ENCODE measurements at regions not wholly inside any gene's neighbourhood (a gene's known extent, or its start where the extent isn't known, plus 50 kb on each side); places are given as distances from the start of the nearest gene placed in this dataset.

DNA sequence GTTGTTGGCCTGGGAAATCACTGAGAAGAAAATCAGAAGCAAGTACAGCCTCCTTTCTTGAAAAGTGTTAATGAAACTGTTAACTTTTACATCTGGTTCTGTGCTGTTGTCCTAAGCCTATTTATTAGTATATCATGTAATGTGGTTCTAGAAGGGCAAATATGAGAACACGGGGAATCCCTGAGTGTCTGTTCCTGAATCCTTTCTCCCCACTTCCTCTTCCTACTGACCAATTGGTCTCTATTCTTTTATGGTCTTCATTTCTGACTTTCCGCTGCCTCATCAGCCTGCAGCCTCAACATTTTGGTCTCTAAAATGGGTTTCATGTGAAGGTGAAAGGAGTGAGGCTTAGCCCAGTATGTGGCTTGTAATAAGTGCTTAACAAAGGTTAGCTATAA lies 159.9 kb upstream of the MAMLD1 start:
- TF ChIP-seq, protein P1, sequence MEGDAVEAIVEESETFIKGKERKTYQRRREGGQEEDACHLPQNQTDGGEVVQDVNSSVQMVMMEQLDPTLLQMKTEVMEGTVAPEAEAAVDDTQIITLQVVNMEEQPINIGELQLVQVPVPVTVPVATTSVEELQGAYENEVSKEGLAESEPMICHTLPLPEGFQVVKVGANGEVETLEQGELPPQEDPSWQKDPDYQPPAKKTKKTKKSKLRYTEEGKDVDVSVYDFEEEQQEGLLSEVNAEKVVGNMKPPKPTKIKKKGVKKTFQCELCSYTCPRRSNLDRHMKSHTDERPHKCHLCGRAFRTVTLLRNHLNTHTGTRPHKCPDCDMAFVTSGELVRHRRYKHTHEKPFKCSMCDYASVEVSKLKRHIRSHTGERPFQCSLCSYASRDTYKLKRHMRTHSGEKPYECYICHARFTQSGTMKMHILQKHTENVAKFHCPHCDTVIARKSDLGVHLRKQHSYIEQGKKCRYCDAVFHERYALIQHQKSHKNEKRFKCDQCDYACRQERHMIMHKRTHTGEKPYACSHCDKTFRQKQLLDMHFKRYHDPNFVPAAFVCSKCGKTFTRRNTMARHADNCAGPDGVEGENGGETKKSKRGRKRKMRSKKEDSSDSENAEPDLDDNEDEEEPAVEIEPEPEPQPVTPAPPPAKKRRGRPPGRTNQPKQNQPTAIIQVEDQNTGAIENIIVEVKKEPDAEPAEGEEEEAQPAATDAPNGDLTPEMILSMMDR (IDR thresholded peaks at IDR 0.05) = no peak
- TF ChIP-seq TEAD4 (IDR thresholded peaks at IDR 0.05; ENCODE audit: borderline replicate concordance, insufficient read depth) = no peak
- TF ChIP-seq RCOR1 (IDR thresholded peaks at IDR 0.05; ENCODE audit: low read length) = no peak
- TF ChIP-seq, protein P2, sequence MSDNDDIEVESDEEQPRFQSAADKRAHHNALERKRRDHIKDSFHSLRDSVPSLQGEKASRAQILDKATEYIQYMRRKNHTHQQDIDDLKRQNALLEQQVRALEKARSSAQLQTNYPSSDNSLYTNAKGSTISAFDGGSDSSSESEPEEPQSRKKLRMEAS (IDR thresholded peaks at IDR 0.05; ENCODE audit: low read depth) = no peak
- TF ChIP-seq GATA2 (CRISPR knock-in tag; IDR thresholded peaks at IDR 0.05) = no peak
- TF ChIP-seq POLR2AphosphoS5 (IDR thresholded peaks at IDR 0.05; ENCODE audit: low read depth, low read length) = no peak
- TF ChIP-seq RAD21 (IDR thresholded peaks at IDR 0.05; ENCODE audit: low read length) = no peak
- TF ChIP-seq FOSL2 (IDR thresholded peaks at IDR 0.05; ENCODE audit: borderline replicate concordance, low read depth) = no peak
- no peak for TF ChIP-seq MXI1 (IDR thresholded peaks at IDR 0.05; ENCODE audit: low read depth, low read length)
- no peak for TF ChIP-seq CHD2 (IDR thresholded peaks at IDR 0.05; ENCODE audit: low read length, partially characterized antibody)
- no peak for TF ChIP-seq GABPA (IDR thresholded peaks at IDR 0.05; ENCODE audit: low read depth)
- no peak for TF ChIP-seq FOXM1 (IDR thresholded peaks at IDR 0.05; ENCODE audit: low read depth)
